IMR-90 (cell line): ENCODE measurements at regions not wholly inside any gene's neighbourhood (a gene's known extent, or its start where the extent isn't known, plus 50 kb on each side); places are given as distances from the start of the nearest gene placed in this dataset.

Experiments
- ATAC-seq: fragments of 200-7000 bp; cut with Tn5 transposase; 2 replicates; pipeline ENCODE4 v1.9.1; 2020; ENCODE audit warnings: low read depth, mild to moderate bottlenecking, moderate library complexity
- BruUV-seq: library from RNA; stranded (reverse); fragments of 400-500 nt; replicated peaks from 2 replicates; lab custom pipeline; 2021; lab: Mats Ljungman, UMichigan
- CTCF ChIA-PET: fragments of 300-600 bp; formaldehyde crosslinking; extraction: SDS; loops from one replicate; lab custom pipeline; 2021; ENCODE audit warnings: antibody characterized with exemption; lab: Yijun Ruan, JAX
- POLR2A ChIA-PET: fragments of 300-600 bp; sonication (Branson Sonifier 250); formaldehyde crosslinking; loops from one replicate; lab custom pipeline; 2022; ENCODE audit warnings: antibody characterized with exemption; ENCODE audit not compliant: unreplicated experiment; lab: Charles Lee
- DNase-seq: peaks from one replicate; pipeline ENCODE4 v3.0.0; 2013
- H2AFZ ChIP-seq: replicated peaks from 2 replicates; pipeline ENCODE3; 2013; ENCODE audit warnings: low read length, mild to moderate bottlenecking; ENCODE audit not compliant: poor library complexity
- H2AK5ac ChIP-seq: 2 replicates; pipeline ENCODE4 v1.6.1; 2013; ENCODE audit warnings: low read depth, low read length, inconsistent platforms
- H2AK9ac ChIP-seq: replicated peaks from 2 replicates; pipeline ENCODE3; 2013; ENCODE audit warnings: mild to moderate bottlenecking, low read depth, low read length, moderate library complexity; ENCODE audit not compliant: poor library complexity
- H2BK120ac ChIP-seq: 2 replicates; pipeline ENCODE4 v1.6.1; 2013; ENCODE audit warnings: low read depth, low read length, inconsistent platforms
- H2BK15ac ChIP-seq: 3 replicates; pipeline ENCODE4 v1.6.1; 2013; ENCODE audit warnings: low read depth, low read length, inconsistent platforms
- H2BK20ac ChIP-seq: 2 replicates; pipeline ENCODE4 v1.6.1; 2013; ENCODE audit warnings: low read depth, mild to moderate bottlenecking, inconsistent platforms, low read length, moderate library complexity
- H2BK5ac ChIP-seq: 2 replicates; pipeline ENCODE4 v1.6.1; 2013; ENCODE audit warnings: mild to moderate bottlenecking, low read depth, low read length, inconsistent platforms; ENCODE audit not compliant: poor library complexity, severe bottlenecking
- H3K14ac ChIP-seq: replicated peaks from 2 replicates; pipeline ENCODE4 v1.6.1; 2013; ENCODE audit warnings: low read depth, low read length, inconsistent platforms
- H3K18ac ChIP-seq: 2 replicates; pipeline ENCODE4 v1.6.1; 2013; ENCODE audit warnings: low read depth, low read length, control low read depth
- H3K23ac ChIP-seq: 2 replicates; pipeline ENCODE4 v1.6.1; 2013; ENCODE audit warnings: low read depth, low read length, inconsistent platforms
- H3K27ac ChIP-seq: 2 replicates; pipeline ENCODE4 v1.5.1; 2013; ENCODE audit warnings: mild to moderate bottlenecking, control low read depth, low read length; ENCODE audit not compliant: insufficient read depth
- H3K27me3 ChIP-seq: 2 replicates; pipeline ENCODE4 v1.6.1; 2013; ENCODE audit warnings: low read length; ENCODE audit not compliant: control insufficient read depth, insufficient read depth
- H3K36me3 ChIP-seq: 2 replicates; pipeline ENCODE4 v1.6.1; 2013; ENCODE audit warnings: low read length, mixed read lengths; ENCODE audit not compliant: control insufficient read depth, insufficient read depth
- H3K4ac ChIP-seq: 2 replicates; pipeline ENCODE4 v1.6.1; 2013; ENCODE audit warnings: low read depth, low read length, inconsistent platforms
- H3K4me1 ChIP-seq: 2 replicates; pipeline ENCODE4 v1.6.1; 2013; ENCODE audit warnings: low read length, mixed read lengths; ENCODE audit not compliant: control insufficient read depth, insufficient read depth
- H3K4me2 ChIP-seq: 2 replicates; pipeline ENCODE4 v1.6.1; 2013; ENCODE audit warnings: low read depth, mild to moderate bottlenecking, control low read depth, low read length, moderate library complexity
- H3K4me3 ChIP-seq: 2 replicates; pipeline ENCODE4 v1.5.1; 2013; ENCODE audit warnings: low read depth, mild to moderate bottlenecking, control low read depth, low read length, moderate library complexity; ENCODE audit not compliant: insufficient read depth
- H3K56ac ChIP-seq: 2 replicates; pipeline ENCODE4 v1.6.1; 2013; ENCODE audit warnings: low read length, inconsistent platforms; ENCODE audit not compliant: insufficient read depth; ENCODE audit errors: extremely low read depth
- H3K79me1 ChIP-seq, 2 experiments: 2 replicates each; pipeline ENCODE4 v1.6.1; 2013; ENCODE audit warnings: low read length in 2 of 2, inconsistent platforms in 1 of 2, low read depth in 1 of 2
- H3K9ac ChIP-seq: 2 replicates; pipeline ENCODE4 v1.6.1; 2013; ENCODE audit warnings: low read depth, low read length, control low read depth
- H3K9me1 ChIP-seq: 2 replicates; pipeline ENCODE4 v1.6.1; 2013; ENCODE audit warnings: low read length, inconsistent platforms; ENCODE audit not compliant: insufficient read depth
- H3K9me3 ChIP-seq: 2 replicates; pipeline ENCODE4 v1.6.1; 2013; ENCODE audit warnings: low read length; ENCODE audit not compliant: control insufficient read depth, insufficient read depth
- H4K20me1 ChIP-seq: 2 replicates; pipeline ENCODE4 v1.6.1; 2013; ENCODE audit warnings: low read length, inconsistent platforms; ENCODE audit not compliant: insufficient read depth
- H4K5ac ChIP-seq: 2 replicates; pipeline ENCODE4 v1.6.1; 2013; ENCODE audit warnings: mild to moderate bottlenecking, low read depth, low read length, control low read depth
- H4K8ac ChIP-seq, 2 experiments: 2 replicates each; pipeline ENCODE4 v1.6.1; 2013; ENCODE audit warnings: low read depth in 2 of 2, low read length in 2 of 2, control low read depth in 1 of 2, inconsistent platforms in 1 of 2
- H4K91ac ChIP-seq: 2 replicates; pipeline ENCODE4 v1.6.1; 2013; ENCODE audit warnings: low read depth, low read length, inconsistent platforms; ENCODE audit not compliant: insufficient read depth
- BHLHE40 ChIP-seq: fragments of 150-350 bp; IDR thresholded peaks from 2 replicates; pipeline ENCODE4 v1.6.1; 2016; ENCODE audit warnings: mild to moderate bottlenecking, low read depth, low read length
- CEBPB ChIP-seq: IDR thresholded peaks from 2 replicates; pipeline ENCODE4 v1.6.1; 2012; ENCODE audit warnings: low read depth, low read length, improper control_type of control experiment
- CHD1 ChIP-seq: IDR thresholded peaks from 2 replicates; pipeline ENCODE4 v1.6.1; 2012; ENCODE audit warnings: low read depth, low read length, improper control_type of control experiment
- CTCF ChIP-seq: conservative IDR thresholded peaks from 2 replicates; pipeline ENCODE4 v1.5.1; 2012; ENCODE audit warnings: mild to moderate bottlenecking, low read depth, low read length, improper control_type of control experiment
- MAFK ChIP-seq: IDR thresholded peaks from 2 replicates; pipeline ENCODE4 v1.6.1; 2012; ENCODE audit warnings: low read depth, low read length, improper control_type of control experiment
- MAZ ChIP-seq: IDR thresholded peaks from 2 replicates; pipeline ENCODE4 v1.6.1; 2012; ENCODE audit warnings: low read depth, mild to moderate bottlenecking, low read length, improper control_type of control experiment, moderate library complexity, borderline replicate concordance
- MXI1 ChIP-seq: IDR thresholded peaks from 2 replicates; pipeline ENCODE4 v1.6.1; 2012; ENCODE audit warnings: low read depth, mild to moderate bottlenecking, low read length, moderate library complexity, borderline replicate concordance
- NFE2L2 ChIP-seq: fragments of 150-350 bp; IDR thresholded peaks from 2 replicates; pipeline ENCODE4 v1.6.1; 2016; ENCODE audit warnings: low read depth, mild to moderate bottlenecking, low read length
- POLR2A ChIP-seq: IDR thresholded peaks from 2 replicates; pipeline ENCODE4 v1.6.1; 2012; ENCODE audit warnings: mild to moderate bottlenecking, low read depth, low read length
- RCOR1 ChIP-seq: IDR thresholded peaks from 2 replicates; pipeline ENCODE4 v1.6.1; 2012; ENCODE audit warnings: mild to moderate bottlenecking, low read length, improper control_type of control experiment; ENCODE audit not compliant: insufficient replicate concordance
- USF2 ChIP-seq: fragments of 150-350 bp; IDR thresholded peaks from 2 replicates; pipeline ENCODE4 v1.6.1; 2017; ENCODE audit warnings: mild to moderate bottlenecking, antibody characterized with exemption, low read length, low read depth
- WGBS, 2 experiments: methylation state at CpG; one replicate each; pipeline versions ENCODE4 v1.1.5 to v1.1.7; 2013; ENCODE audit warnings: missing lambda C conversion rate in 2 of 2; ENCODE audit not compliant: insufficient read length in 1 of 2; ENCODE audit errors: extremely low coverage in 2 of 2; 5-methylcytosine and 5-hydroxymethylcytosine counted together
- dilution Hi-C: fragments of 300-500 bp; cut with HindIII; formaldehyde crosslinking; loops from one replicate; pipeline ENCODE4 v1.14.3; 2018; ENCODE audit warnings: low sequenced_read_pairs; ENCODE audit not compliant: unreplicated experiment
- in situ Hi-C: fragments of 300-500 bp; cut with MboI; formaldehyde crosslinking; loops from 3 replicates; pipeline ENCODE4 v1.14.3; 2019; ENCODE audit warnings: low sequenced_read_pairs, inconsistent platforms, mixed read lengths
- intact Hi-C: fragments of 100-400 bp; cut with micrococcal nuclease; formaldehyde crosslinking; loops from 2 replicates; pipeline ENCODE4 v1.10.0; 2022
- TF ChIP-seq, protein P1 (sequence below): fragments of 150-350 bp; IDR thresholded peaks from 2 replicates; pipeline ENCODE4 v1.6.1; 2016; ENCODE audit warnings: low read depth, mild to moderate bottlenecking, low read length, moderate library complexity, borderline replicate concordance

- H2AK9ac ChIP-seq, result no peak overlapping the region
- peaks cover 50% of the 10 kb centered on the region for H3K27me3 ChIP-seq
- H2BK15ac ChIP-seq, result no peak overlapping the region
- intact Hi-C loops, result no loop called here
- no peak overlapping the region for H3K14ac ChIP-seq
- WGBS, 2 experiments, result no CpG with 5 or more reads among the region's 3 CpGs
- no peak overlapping the region for H2AK5ac ChIP-seq
- no peak overlapping the region for H3K9ac ChIP-seq
- DNase-seq, result no peak
- no peak overlapping the region for H2BK120ac ChIP-seq
- in situ Hi-C loops, result no loop called here
- dilution Hi-C loops, result no loop called here
- no peaks in the 10 kb centered on the region for H4K20me1 ChIP-seq
- no peak for ATAC-seq
- no peak overlapping the region for H4K8ac ChIP-seq
- ChIA-PET POLR2A (no interaction called here), CTCF (no interaction called here)
- no peaks in the 10 kb centered on the region for H3K9me3 ChIP-seq
- H4K91ac ChIP-seq, result no peak overlapping the region
- no peaks in the 10 kb centered on the region for H3K36me3 ChIP-seq
- H2BK20ac ChIP-seq, result no peak overlapping the region
- TF ChIP-seq POLR2A (no peak), USF2 (no peak), MAZ (no peak), RCOR1 (no peak), MXI1 (no peak), CTCF (no peak), BHLHE40 (no peak), MAFK (no peak), CEBPB (no peak), NFE2L2 (no peak), CHD1 (no peak)
- TF ChIP-seq, protein P1, sequence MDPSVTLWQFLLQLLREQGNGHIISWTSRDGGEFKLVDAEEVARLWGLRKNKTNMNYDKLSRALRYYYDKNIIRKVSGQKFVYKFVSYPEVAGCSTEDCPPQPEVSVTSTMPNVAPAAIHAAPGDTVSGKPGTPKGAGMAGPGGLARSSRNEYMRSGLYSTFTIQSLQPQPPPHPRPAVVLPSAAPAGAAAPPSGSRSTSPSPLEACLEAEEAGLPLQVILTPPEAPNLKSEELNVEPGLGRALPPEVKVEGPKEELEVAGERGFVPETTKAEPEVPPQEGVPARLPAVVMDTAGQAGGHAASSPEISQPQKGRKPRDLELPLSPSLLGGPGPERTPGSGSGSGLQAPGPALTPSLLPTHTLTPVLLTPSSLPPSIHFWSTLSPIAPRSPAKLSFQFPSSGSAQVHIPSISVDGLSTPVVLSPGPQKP, result no peak
- BruUV-seq, result no TSS peak
- H3K4ac ChIP-seq, result no peak overlapping the region
- H3K56ac ChIP-seq, result no peak overlapping the region
- H3K23ac ChIP-seq, result no peak overlapping the region
- no peak overlapping the region for H3K4me3 ChIP-seq
- H3K9me1 ChIP-seq, result no peaks in the 10 kb centered on the region
- H3K27ac ChIP-seq, result no peak overlapping the region
- no peak overlapping the region for H3K18ac ChIP-seq
- no peak overlapping the region for H4K5ac ChIP-seq
- no peak overlapping the region for H2AFZ ChIP-seq
- H3K4me2 ChIP-seq, result no peak overlapping the region
- H3K4me1 ChIP-seq, result no peaks in the 10 kb centered on the region
- no peak overlapping the region for H2BK5ac ChIP-seq
- no peaks in the 10 kb centered on the region for H3K79me1 ChIP-seq
Observed at GRCh38 chr4:77236806-77237205, 79.8 kb downstream of the CCNG2 start.
